Sigmoid colon (tissue), 6 donors: ENCODE measurements at regions not wholly inside any gene's neighbourhood (a gene's known extent, or its start where the extent isn't known, plus 50 kb on each side); places are given as distances from the start of the nearest gene placed in this dataset.
A peak's percentile ranks its signal among the peaks of the same experiment; 100 is the strongest.

Source experiments
- DNase-seq: peaks from one replicate; pipeline ENCODE4 v3.0.0-alpha.2; 2019
- H3K27ac ChIP-seq, 4 donors: fragments of 200-600 bp; sonication (generic); one replicate each; pipeline ENCODE4 v1.5.1; 2016 to 2019; ENCODE audit warnings: mild to moderate bottlenecking in 1 of 4
- H3K27me3 ChIP-seq, 3 donors: fragments of 200-600 bp; sonication (generic); one replicate each; pipeline ENCODE4 v1.5.1; 2019; ENCODE audit warnings: mild to moderate bottlenecking in 1 of 3
- H3K36me3 ChIP-seq, 4 donors: fragments of 200-600 bp; sonication (generic); one replicate each; pipeline ENCODE4 v1.5.1; 2016 to 2019
- H3K4me1 ChIP-seq, 4 donors: fragments of 200-600 bp; sonication (generic); one replicate each; pipeline ENCODE4 v1.5.1; 2017 to 2019
- H3K4me3 ChIP-seq, 4 donors: fragments of 200-600 bp; sonication (generic); one replicate each; pipeline ENCODE4 v1.5.1; 2017 to 2019; ENCODE audit warnings: mild to moderate bottlenecking in 2 of 4, moderate library complexity in 1 of 4
- H3K9me3 ChIP-seq, 4 donors: fragments of 200-600 bp in 3 of 4; sonication (generic) in 3 of 4; one replicate each; pipeline versions ENCODE4 v1.5.1 to v1.6.1; 2013 to 2019
- EP300 ChIP-seq, 4 donors: sonication (generic); formaldehyde crosslinking; IDR thresholded peaks; one replicate each; pipeline ENCODE4 v1.6.1; 2017; ENCODE audit warnings: antibody characterized with exemption in 4 of 4
- POLR2A ChIP-seq, 2 donors: fragments of 450-650 bp; IDR thresholded peaks; one replicate each; pipeline ENCODE4 v1.6.1; 2016; ENCODE audit warnings: antibody characterized with exemption in 2 of 2, mild to moderate bottlenecking in 2 of 2, moderate library complexity in 2 of 2
- POLR2AphosphoS5 ChIP-seq, 4 donors: sonication (generic); formaldehyde crosslinking; IDR thresholded peaks; one replicate each; pipeline ENCODE4 v1.6.1; 2017; ENCODE audit warnings: antibody characterized with exemption in 4 of 4
- WGBS, 2 donors: extraction: QIAGEN DNeasy Blood & Tissue Kit; methylation state at CpG; one replicate each; pipeline ENCODE4 v1.1.7; 2013; 5-methylcytosine and 5-hydroxymethylcytosine counted together
- intact Hi-C: fragments of 100-400 bp; cut with DNase I; formaldehyde crosslinking; loops from one replicate; pipeline ENCODE4 v1.15.1; 2023
- TF ChIP-seq, protein P1 (sequence below), 4 experiments: fragments of 450-650 bp in 3 of 4; fragments of 200-600 bp in 1 of 4; IDR thresholded peaks; one replicate each; pipeline ENCODE4 v1.5.1; 2016 to 2019; ENCODE audit warnings: antibody characterized with exemption in 4 of 4, mild to moderate bottlenecking in 3 of 4, moderate library complexity in 2 of 4
- donor health status: healthy with polysubstance abuse.
- donor health status: healthy.

DNA sequence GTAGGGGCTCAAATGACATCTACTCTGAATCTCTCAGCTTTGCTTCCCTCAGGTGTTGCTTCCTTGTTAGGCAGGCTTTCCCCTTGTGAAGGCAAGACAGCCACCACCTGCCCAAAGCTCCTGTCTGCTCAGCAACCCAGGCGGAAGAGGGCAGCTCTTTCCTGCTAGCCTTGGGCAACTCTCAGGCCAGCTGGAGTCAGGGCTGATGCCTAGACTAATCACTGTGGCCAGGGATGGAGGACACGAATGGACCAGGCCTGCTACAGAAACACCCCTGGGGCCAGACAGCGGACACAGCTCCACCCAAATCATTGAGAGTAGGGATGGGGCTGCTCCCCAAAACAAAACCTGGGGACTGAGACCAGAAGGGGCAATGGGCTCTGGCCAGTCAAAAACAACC lies 138.0 kb downstream of the MTX3 start:
- Histone ChIP-seq H3K4me1 (peaks cover 0 to 20% (median 16%) of the 10 kb centered on the region in 4 donors), H3K27ac (no peak overlapping the region), H3K4me3 (no peak overlapping the region), H3K36me3 (no peaks in the 10 kb centered on the region), H3K9me3 (no peaks in the 10 kb centered on the region), H3K27me3 (no peaks in the 10 kb centered on the region)
- intact Hi-C loops, result no loop called here
- no peak for DNase-seq
- 86 to 95% methylated on average over 3 of the region's 3 CpGs for WGBS, 2 donors
- no peak for TF ChIP-seq EP300 (IDR thresholded peaks at IDR 0.05)
- TF ChIP-seq POLR2AphosphoS5 (IDR thresholded peaks at IDR 0.05), result no peak
- TF ChIP-seq, protein P1, sequence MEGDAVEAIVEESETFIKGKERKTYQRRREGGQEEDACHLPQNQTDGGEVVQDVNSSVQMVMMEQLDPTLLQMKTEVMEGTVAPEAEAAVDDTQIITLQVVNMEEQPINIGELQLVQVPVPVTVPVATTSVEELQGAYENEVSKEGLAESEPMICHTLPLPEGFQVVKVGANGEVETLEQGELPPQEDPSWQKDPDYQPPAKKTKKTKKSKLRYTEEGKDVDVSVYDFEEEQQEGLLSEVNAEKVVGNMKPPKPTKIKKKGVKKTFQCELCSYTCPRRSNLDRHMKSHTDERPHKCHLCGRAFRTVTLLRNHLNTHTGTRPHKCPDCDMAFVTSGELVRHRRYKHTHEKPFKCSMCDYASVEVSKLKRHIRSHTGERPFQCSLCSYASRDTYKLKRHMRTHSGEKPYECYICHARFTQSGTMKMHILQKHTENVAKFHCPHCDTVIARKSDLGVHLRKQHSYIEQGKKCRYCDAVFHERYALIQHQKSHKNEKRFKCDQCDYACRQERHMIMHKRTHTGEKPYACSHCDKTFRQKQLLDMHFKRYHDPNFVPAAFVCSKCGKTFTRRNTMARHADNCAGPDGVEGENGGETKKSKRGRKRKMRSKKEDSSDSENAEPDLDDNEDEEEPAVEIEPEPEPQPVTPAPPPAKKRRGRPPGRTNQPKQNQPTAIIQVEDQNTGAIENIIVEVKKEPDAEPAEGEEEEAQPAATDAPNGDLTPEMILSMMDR (IDR thresholded peaks at IDR 0.05), result no peak
- TF ChIP-seq POLR2A (IDR thresholded peaks at IDR 0.05), result no peak

DNA sequence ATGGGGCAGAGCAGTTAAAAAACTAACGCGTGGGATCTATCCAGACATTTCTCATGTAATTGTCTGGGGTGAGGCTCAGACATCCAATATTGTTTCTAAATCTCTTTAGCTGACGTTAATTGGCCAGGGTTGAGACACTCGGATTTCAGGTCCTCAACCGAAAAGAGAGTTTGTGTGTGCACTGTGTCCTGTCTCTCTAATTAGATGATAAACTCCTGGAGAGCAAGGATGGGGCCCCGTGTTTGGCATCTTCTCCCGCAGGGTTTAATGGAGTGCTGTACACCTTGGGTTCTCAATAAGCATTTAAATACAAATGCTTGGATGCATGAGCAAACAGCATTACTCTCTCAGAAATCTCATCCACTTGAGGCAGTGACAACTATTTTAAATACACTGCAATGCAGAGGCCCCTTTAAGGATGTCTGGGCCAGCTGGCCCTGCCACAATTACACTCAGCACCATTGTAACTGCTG lies 139.6 kb downstream of the MTX3 start:
- no peak for DNase-seq
- no peaks in the 10 kb centered on the region for H3K36me3 ChIP-seq
- H3K4me1 ChIP-seq, result peaks cover 0 to 20% (median 16%) of the 10 kb centered on the region in 4 donors
- 73 to 78% methylated on average over 7 of the region's 7 CpGs for WGBS, 2 donors
- no peaks in the 10 kb centered on the region for H3K27me3 ChIP-seq
- intact Hi-C loops, result no loop called here
- no peaks in the 10 kb centered on the region for H3K9me3 ChIP-seq
- TF ChIP-seq, protein P1 (IDR thresholded peaks at IDR 0.05), result no peak
- TF ChIP-seq EP300 (IDR thresholded peaks at IDR 0.05), result no peak
- no peak for TF ChIP-seq POLR2A (IDR thresholded peaks at IDR 0.05)
- no peak for TF ChIP-seq POLR2AphosphoS5 (IDR thresholded peaks at IDR 0.05)
- H3K27ac ChIP-seq, result peak overlapping the region in 1 of 4 donors; percentile 64
- H3K4me3 ChIP-seq, result no peak overlapping the region

- DNase-seq, result no peak
- Histone ChIP-seq H3K4me1 (peaks cover 0 to 20% (median 16%) of the 10 kb centered on the region in 4 donors), H3K9me3 (no peaks in the 10 kb centered on the region), H3K36me3 (no peaks in the 10 kb centered on the region), H3K4me3 (no peak overlapping the region), H3K27ac (peak overlapping the region in 3 of 4 donors; percentile 20 to 64 (median 58)), H3K27me3 (no peaks in the 10 kb centered on the region)
- WGBS, 2 donors, result 82 to 85% methylated on average over 5 of the region's 5 CpGs
- intact Hi-C loops, result no loop called here
- TF ChIP-seq, protein P1 (IDR thresholded peaks at IDR 0.05), result no peak
- TF ChIP-seq EP300 (IDR thresholded peaks at IDR 0.05) (no peak), POLR2A (IDR thresholded peaks at IDR 0.05) (no peak), POLR2AphosphoS5 (IDR thresholded peaks at IDR 0.05) (no peak)
Measured at GRCh38 chr5:79850941-79851340, 140.1 kb downstream of the MTX3 start.

DNA sequence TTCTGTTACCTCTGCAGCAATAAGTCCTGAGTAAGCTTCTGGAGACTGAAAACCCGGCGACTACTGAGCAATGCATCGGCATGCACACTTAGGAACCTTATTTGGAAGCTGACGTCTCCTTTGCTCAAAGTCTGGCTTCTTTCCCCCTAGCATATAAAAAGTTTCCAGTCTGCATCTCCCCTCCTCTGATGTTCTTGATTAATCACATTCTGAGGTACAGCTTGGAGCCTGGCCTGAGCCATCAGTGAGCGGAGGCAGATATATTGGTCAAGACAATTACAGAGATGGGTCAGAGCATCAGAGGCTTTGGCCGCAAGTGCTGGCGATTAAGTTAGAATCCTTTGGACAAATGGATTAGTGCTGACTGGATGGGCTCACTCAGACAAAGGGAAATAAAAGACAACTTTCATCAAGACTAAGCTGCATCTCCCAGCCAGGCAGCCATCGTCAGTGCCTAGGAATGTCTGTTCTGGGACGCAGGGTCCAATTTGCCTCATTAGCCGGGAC lies 140.7 kb downstream of the MTX3 start:
- intact Hi-C loops, result no loop called here

More for the DNA sequence above, 140.7 kb downstream of the MTX3 start:
- Histone ChIP-seq H3K4me1 (peaks cover 0 to 20% (median 16%) of the 10 kb centered on the region in 4 donors), H3K27ac (peak overlapping the region in 3 of 4 donors; percentile 20 to 64 (median 58)), H3K9me3 (no peaks in the 10 kb centered on the region), H3K27me3 (no peaks in the 10 kb centered on the region), H3K36me3 (no peaks in the 10 kb centered on the region), H3K4me3 (no peak overlapping the region)
- DNase-seq, result peak; percentile 87
- TF ChIP-seq, protein P1 (IDR thresholded peaks at IDR 0.05), result no peak
- TF ChIP-seq EP300 (IDR thresholded peaks at IDR 0.05) (peak in 2 of 4 donors; percentile 8 to 35), POLR2AphosphoS5 (IDR thresholded peaks at IDR 0.05) (peak; percentile 38 to 64 (median 54)), POLR2A (IDR thresholded peaks at IDR 0.05) (no peak)
- WGBS, 2 donors, result 83 to 93% methylated on average over 10 of the region's 10 CpGs
